Upper lobe of right lung (tissue), 1 donor: ENCODE measurements at regions not wholly inside any gene's neighbourhood (a gene's known extent, or its start where the extent isn't known, plus 50 kb on each side); places are given as distances from the start of the nearest gene placed in this dataset.

Experiments used
- ATAC-seq: fragments of 200-7000 bp; cut with Tn5 transposase; one replicate; pipeline ENCODE4 v1.9.1; 2020; ENCODE audit warnings: mild to moderate bottlenecking, moderate library complexity
- DNase-seq: peaks from one replicate; pipeline ENCODE4 v3.0.0-alpha.2; 2020
- H3K27ac ChIP-seq: fragments of 200-600 bp; one replicate; pipeline ENCODE4 v1.8.0; 2022
- H3K27me3 ChIP-seq: fragments of 200-600 bp; one replicate; pipeline ENCODE4 v1.8.0; 2022; ENCODE audit warnings: mild to moderate bottlenecking
- H3K36me3 ChIP-seq: fragments of 200-600 bp; one replicate; pipeline ENCODE4 v1.8.0; 2022
- H3K4me1 ChIP-seq: fragments of 200-600 bp; one replicate; pipeline ENCODE4 v1.8.0; 2022
- H3K4me3 ChIP-seq: fragments of 200-600 bp; one replicate; pipeline ENCODE4 v1.8.0; 2022; ENCODE audit warnings: mild to moderate bottlenecking
- H3K9me3 ChIP-seq: fragments of 200-600 bp; one replicate; pipeline ENCODE4 v1.8.0; 2022
- intact Hi-C: fragments of 100-400 bp; cut with DNase I; formaldehyde crosslinking; loops from one replicate; pipeline ENCODE4 v1.11.0; 2022
- TF ChIP-seq, protein P1 (sequence below): fragments of 200-600 bp; IDR thresholded peaks from one replicate; pipeline ENCODE4 v1.8.0; 2022; ENCODE audit warnings: antibody characterized with exemption
- donor health status: DM: no; HTN: yes; CAD: no; lungs with severe emphysema.

DNA sequence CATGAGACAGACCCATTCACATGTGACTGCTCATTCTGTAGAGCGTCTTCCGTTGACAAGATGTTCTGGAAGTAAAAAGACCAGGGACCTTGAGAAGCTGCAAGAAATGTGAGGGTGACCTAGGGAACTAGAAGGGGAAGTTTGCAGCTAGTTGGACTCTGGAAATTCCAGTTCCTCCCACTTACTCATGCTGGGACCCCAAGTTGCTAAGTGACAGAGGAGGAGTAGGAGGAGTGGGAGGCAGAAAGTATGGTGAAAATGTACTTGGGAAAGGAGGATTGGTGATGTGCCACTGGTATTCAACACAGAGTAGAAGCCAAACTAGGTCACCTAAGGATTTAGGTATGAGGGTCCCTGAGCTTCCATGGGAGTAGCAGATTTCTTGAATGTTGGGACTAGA, 132.4 kb downstream of the KCNA5 start:
- ATAC-seq (no peak), DNase-seq (no peak)
- Histone ChIP-seq H3K4me3 (no peak overlapping the region), H3K9me3 (no peaks in the 10 kb centered on the region), H3K27me3 (peaks cover 11% of the 10 kb centered on the region), H3K4me1 (no peaks in the 10 kb centered on the region), H3K36me3 (no peaks in the 10 kb centered on the region), H3K27ac (no peak overlapping the region)
- TF ChIP-seq, protein P1, sequence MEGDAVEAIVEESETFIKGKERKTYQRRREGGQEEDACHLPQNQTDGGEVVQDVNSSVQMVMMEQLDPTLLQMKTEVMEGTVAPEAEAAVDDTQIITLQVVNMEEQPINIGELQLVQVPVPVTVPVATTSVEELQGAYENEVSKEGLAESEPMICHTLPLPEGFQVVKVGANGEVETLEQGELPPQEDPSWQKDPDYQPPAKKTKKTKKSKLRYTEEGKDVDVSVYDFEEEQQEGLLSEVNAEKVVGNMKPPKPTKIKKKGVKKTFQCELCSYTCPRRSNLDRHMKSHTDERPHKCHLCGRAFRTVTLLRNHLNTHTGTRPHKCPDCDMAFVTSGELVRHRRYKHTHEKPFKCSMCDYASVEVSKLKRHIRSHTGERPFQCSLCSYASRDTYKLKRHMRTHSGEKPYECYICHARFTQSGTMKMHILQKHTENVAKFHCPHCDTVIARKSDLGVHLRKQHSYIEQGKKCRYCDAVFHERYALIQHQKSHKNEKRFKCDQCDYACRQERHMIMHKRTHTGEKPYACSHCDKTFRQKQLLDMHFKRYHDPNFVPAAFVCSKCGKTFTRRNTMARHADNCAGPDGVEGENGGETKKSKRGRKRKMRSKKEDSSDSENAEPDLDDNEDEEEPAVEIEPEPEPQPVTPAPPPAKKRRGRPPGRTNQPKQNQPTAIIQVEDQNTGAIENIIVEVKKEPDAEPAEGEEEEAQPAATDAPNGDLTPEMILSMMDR, result no peak
- intact Hi-C loops, result loop anchor here (10.0 kb wide), 1 partner anchor 269 kb away; no protein-coding TSS in a partner anchor

DNA sequence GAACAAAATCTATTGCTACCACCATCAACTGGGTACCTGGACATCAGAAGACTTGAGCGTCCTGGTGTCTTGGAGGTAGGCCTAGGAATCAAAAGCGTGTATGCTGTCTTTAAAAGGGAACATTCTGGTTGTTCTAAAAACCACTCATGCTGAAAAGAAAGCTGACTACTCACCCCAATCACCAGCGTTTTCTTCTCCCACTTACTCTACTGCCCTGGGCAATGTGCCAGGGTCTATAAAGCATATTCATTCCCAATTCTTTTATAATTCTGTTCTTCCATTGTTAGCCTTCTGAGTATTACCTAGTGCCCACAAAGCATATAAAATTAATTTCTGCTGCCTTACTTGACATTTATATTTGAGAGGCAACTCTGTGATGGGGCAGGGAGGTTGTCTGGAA, 133.4 kb downstream of the KCNA5 start:
- Histone ChIP-seq H3K4me3 (no peak overlapping the region), H3K9me3 (no peaks in the 10 kb centered on the region), H3K36me3 (no peaks in the 10 kb centered on the region), H3K4me1 (no peaks in the 10 kb centered on the region), H3K27me3 (peaks cover 10% of the 10 kb centered on the region), H3K27ac (no peak overlapping the region)
- TF ChIP-seq, protein P1, result no peak
- no peak for DNase-seq
- intact Hi-C loops, result loop anchor here (10.0 kb wide), 1 partner anchor 268 kb away; no protein-coding TSS in a partner anchor
- no peak for ATAC-seq

DNA sequence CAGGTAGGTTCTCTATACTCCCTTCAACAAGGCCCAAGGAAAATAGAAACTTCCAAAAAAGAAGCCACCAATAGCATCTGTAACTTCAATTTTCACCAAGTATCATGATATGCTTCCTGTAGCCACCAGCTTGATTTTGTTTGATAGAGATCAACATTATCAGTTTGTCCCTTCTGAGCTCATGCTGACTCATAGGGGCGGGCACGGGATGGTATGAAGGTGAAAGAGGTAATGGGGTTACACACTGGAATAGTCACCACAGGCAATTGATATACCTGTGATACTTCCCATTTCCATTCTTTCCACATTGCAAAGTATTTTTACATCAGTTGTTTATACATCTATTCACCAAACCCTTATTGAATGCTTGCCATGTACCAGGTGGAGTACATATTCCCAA, 134.1 kb downstream of the KCNA5 start:
- no peak for ATAC-seq
- no peaks in the 10 kb centered on the region for H3K4me1 ChIP-seq
- TF ChIP-seq, protein P1, result no peak
- H3K36me3 ChIP-seq, result no peaks in the 10 kb centered on the region
- peaks cover 8% of the 10 kb centered on the region for H3K27me3 ChIP-seq
- H3K9me3 ChIP-seq, result no peaks in the 10 kb centered on the region
- H3K4me3 ChIP-seq, result no peak overlapping the region
- intact Hi-C loops, result loop anchor here (10.0 kb wide), 1 partner anchor 267 kb away; no protein-coding TSS in a partner anchor
- H3K27ac ChIP-seq, result no peak overlapping the region
- no peak for DNase-seq

DNA sequence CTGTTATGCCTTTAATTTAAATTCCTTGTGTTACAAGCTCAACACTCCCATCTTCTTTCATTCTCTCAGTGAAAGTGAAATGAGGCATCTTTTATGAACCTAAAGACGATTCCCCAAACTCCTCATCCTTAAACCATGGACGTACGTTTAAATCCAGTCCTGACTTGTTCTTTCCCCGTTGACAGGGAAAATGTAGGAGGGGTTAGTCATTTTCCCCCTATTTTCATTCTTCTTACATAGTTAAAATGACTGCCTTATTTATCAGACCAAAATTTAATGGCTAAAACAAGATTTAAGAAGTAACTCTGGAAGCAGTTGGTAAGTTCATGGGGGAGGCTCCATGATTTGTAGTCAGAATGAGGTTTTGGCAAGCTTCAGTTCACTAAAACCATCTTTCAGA, 134.9 kb downstream of the KCNA5 start:
- TF ChIP-seq, protein P1, result no peak
- intact Hi-C loops, result loop anchor here (10.0 kb wide), 1 partner anchor 266 kb away; no protein-coding TSS in a partner anchor
- no peaks in the 10 kb centered on the region for H3K36me3 ChIP-seq
- H3K27me3 ChIP-seq, result peaks cover 8% of the 10 kb centered on the region
- H3K9me3 ChIP-seq, result no peaks in the 10 kb centered on the region
- ATAC-seq (no peak), DNase-seq (no peak)
- no peaks in the 10 kb centered on the region for H3K4me1 ChIP-seq
- no peak overlapping the region for H3K27ac ChIP-seq
- H3K4me3 ChIP-seq, result no peak overlapping the region

DNA sequence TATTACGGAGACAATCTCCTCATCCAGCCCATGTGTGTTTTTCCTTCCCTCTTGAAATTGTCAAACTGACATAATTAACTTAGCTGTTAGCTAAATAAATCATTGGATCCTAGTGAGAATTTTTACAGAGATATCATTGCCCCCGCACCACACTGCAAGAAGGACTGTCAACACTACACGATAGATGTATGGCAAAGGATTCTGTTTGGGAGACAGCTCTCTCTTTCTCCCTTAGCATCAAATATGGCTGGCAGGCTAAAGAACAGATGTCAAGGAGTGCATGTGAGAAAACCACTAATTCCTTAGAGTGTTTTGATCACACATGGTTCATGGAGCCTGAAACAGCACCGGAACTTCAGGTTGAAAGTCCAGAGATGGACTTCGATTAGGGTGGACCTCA, 136.8 kb downstream of the KCNA5 start:
- H3K27me3 ChIP-seq, result no peaks in the 10 kb centered on the region
- TF ChIP-seq, protein P1, result no peak
- DNase-seq (no peak), ATAC-seq (no peak)
- H3K9me3 ChIP-seq, result no peaks in the 10 kb centered on the region
- intact Hi-C loops, result no loop called here
- H3K36me3 ChIP-seq, result no peaks in the 10 kb centered on the region
- no peak overlapping the region for H3K4me3 ChIP-seq
- no peak overlapping the region for H3K27ac ChIP-seq
- H3K4me1 ChIP-seq, result no peaks in the 10 kb centered on the region

DNA sequence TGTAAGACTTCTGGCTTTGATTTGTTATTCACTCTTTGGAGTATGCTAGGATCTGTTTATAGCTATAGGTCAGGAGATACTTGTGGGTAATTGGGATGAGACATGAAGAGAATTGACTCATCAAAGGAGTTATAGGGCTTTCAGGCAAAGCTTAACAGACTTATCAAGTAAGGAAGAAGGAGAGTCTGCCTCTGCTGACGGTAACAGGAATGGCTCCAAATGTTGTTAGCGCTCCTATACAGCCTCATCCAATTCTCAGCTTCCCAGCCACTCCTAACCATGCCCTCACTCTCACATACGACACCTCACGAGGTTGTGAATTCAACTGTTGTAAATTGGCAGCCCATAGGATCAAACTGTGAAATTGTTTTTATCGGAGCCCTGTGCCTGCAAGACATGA, 140.5 kb downstream of the KCNA5 start:
- Histone ChIP-seq H3K36me3 (no peaks in the 10 kb centered on the region), H3K4me1 (no peaks in the 10 kb centered on the region), H3K9me3 (no peaks in the 10 kb centered on the region), H3K27ac (no peak overlapping the region), H3K27me3 (no peaks in the 10 kb centered on the region), H3K4me3 (no peak overlapping the region)
- DNase-seq, result no peak
- no peak for ATAC-seq
- TF ChIP-seq, protein P1, result no peak
- intact Hi-C loops, result no loop called here
